GM13976 (cell line): ENCODE measurements at regions not wholly inside any gene's neighbourhood (a gene's known extent, or its start where the extent isn't known, plus 50 kb on each side); places are given as distances from the start of the nearest gene placed in this dataset.

ENCODE experiments used
- DNase-seq: peaks from one replicate; pipeline ENCODE4 v3.0.0; 2012; ENCODE audit warnings: low spot score
- in situ Hi-C: fragments of 300-500 bp; cut with MboI; formaldehyde crosslinking; loops from one replicate; pipeline ENCODE4 v1.12.0; 2022; ENCODE audit warnings: low sequenced_read_pairs, mixed read lengths, inconsistent platforms; ENCODE audit not compliant: unreplicated experiment
- TF ChIP-seq, protein P1 (sequence below): IDR thresholded peaks from 2 replicates; pipeline ENCODE4 v1.5.1; 2012; ENCODE audit warnings: borderline replicate concordance, mild to moderate bottlenecking; ENCODE audit not compliant: insufficient read depth; ENCODE audit errors: extremely low read depth, missing control alignments, control extremely low read depth

DNA sequence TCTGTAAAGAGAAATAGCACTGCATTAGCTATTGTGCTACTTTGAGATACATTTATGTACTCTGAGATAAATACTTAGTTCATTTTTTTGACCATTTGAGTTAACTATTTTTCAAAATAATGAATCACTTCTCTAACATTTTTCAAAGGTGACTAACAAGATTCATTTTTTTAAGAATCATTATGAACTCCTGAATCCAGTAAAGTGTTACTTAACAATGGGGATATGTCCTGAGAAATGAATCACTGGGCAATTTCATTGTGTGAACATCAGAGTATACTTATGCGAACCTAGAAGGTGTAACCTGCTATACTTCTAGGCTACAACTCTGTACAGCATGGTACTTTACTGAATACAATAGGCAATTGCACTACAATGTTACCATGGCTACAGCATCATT lies 355.8 kb downstream of the ARL6IP6 start:
- TF ChIP-seq, protein P1, sequence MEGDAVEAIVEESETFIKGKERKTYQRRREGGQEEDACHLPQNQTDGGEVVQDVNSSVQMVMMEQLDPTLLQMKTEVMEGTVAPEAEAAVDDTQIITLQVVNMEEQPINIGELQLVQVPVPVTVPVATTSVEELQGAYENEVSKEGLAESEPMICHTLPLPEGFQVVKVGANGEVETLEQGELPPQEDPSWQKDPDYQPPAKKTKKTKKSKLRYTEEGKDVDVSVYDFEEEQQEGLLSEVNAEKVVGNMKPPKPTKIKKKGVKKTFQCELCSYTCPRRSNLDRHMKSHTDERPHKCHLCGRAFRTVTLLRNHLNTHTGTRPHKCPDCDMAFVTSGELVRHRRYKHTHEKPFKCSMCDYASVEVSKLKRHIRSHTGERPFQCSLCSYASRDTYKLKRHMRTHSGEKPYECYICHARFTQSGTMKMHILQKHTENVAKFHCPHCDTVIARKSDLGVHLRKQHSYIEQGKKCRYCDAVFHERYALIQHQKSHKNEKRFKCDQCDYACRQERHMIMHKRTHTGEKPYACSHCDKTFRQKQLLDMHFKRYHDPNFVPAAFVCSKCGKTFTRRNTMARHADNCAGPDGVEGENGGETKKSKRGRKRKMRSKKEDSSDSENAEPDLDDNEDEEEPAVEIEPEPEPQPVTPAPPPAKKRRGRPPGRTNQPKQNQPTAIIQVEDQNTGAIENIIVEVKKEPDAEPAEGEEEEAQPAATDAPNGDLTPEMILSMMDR, result no peak
- in situ Hi-C loops, result no loop called here
- no peak for DNase-seq

DNA sequence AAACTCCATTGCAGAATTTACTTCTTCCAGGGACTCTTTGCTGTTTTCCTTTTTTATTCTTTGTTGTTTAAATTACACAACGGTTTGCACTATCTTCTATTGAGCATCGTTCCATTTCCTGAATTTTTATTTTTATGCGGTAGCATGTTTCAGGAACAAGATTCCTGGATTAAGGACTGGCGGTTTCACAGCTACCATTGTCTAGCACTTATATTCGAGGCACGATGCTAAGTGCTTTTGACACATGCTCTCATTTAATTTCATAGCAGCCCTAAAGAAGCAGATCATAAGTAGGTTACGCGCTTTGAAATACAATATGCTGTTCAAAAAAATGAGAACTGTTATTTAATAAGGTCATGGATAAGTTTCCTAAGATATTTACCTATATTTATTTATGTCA lies 354.4 kb downstream of the ARL6IP6 start:
- in situ Hi-C loops, result no loop called here
- TF ChIP-seq, protein P1, result no peak

DNA sequence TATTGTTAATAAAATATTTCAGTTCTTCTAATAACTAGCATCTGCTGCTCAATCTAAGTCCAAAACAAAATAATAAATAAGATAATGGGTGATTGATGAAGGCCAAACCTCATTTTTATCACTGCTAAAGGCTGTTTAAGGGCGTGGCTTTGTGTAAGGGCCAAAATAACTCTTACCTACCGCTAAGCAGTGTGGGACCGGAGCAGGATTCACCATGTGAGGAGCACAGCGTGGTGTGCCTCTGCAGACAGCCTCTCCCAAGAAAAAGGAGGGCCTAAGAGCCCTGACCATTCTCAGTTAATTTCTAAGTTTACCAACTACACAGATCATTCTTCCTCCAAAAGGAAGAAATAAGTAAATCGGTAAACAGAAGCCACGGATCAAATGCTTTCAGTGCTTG lies 353.7 kb downstream of the ARL6IP6 start:
- TF ChIP-seq, protein P1, result no peak
- DNase-seq, result no peak
- in situ Hi-C loops, result no loop called here

More for the DNA sequence above, 354.4 kb downstream of the ARL6IP6 start:
- DNase-seq, result no peak

- TF ChIP-seq, protein P1, result no peak
- DNase-seq, result no peak
- in situ Hi-C loops, result no loop called here
Observed at GRCh38 chr2:153071090-153071489, 352.7 kb downstream of the ARL6IP6 start.

GRCh38 chr2:153068915-153069314 lies 350.5 kb downstream of the ARL6IP6 start:
- in situ Hi-C loops, result no loop called here
- TF ChIP-seq, protein P1, result no peak

DNA sequence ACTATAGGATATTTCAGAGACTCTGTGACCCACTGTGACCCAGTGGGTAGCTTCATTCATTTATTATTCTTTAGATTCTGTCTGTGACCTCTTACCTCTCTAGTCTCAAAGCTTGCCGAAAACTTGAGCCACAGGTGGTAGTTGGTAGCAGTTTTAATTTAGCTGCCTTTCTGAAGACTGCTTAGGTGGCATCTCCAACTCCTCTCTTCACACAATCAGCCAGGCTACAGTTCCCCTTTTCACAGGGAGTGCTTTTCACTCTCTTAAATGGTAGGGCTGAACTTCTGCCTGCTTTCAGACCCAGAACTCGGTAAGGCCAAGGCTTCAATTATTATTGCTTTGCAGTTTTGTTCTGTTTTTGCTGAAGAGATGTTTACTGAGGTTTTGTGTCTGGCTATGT lies 349.6 kb downstream of the ARL6IP6 start:
- no peak for DNase-seq
- TF ChIP-seq, protein P1, result no peak
- in situ Hi-C loops, result no loop called here

More at GRCh38 chr2:153068915-153069314, 350.5 kb downstream of the ARL6IP6 start:
- no peak for DNase-seq
